ENCODE measurements at regions not wholly inside any gene's neighbourhood (a gene's known extent, or its start where the extent isn't known, plus 50 kb on each side); places are given as distances from the start of the nearest gene placed in this dataset.

DNA sequence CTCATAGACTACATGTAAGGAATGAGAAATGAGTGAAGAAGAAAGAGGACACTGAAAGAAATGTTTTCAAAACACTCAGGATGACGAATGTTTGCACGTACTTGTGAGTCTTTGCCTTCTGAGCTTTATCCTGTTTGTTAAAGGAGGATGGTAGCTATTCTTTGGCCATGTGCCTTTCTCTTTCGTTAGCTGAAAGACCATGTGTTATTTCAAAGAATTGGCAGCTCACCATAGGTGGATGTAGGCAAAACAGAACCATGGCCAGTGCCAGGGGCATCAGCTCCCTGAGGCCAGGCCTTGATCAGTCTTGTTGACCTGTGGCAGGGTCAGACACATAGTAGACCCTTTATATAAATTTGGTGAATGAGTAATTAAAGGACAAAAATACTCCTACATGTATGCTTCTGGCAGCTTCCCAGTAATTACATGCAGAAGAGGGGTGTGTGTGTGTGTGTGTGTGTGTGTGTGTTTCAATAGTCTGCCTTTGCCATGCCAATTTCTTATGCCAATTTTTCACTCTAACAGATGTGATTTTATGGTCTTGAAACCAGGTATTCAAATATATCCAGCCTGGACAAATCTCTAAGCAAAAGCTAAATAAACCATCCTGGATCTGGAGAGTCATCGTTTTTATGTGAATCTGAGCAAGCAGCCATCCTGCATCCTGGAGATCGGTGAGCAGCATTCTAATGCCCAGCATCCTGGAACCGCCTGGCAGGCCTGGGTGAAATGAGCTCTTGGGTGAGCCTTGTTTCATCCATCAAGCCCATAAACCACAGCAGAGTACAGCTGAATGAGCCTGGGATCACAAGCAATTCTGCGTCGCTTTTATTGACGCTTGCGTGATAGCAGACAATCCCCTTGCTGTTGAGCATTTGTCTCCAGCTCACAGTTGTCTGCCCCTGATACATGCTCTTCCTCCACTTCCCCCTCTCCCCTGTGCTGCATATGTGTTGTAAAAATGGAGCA is 475.4 kb downstream of the MED10 start:
- no peak for ATAC-seq
- H3K36me3 Mint-ChIP-seq, result no peaks in the 10 kb centered on the region

More for the DNA sequence above, 475.4 kb downstream of the MED10 start:
- ChIA-PET CTCF (interaction anchor here (1.7 kb wide), 1 partner anchor 16 kb away, joined by 8 read pairs; no protein-coding TSS in a partner anchor), POLR2A (interaction anchor here (0.5 kb wide), 1 partner anchor 269 kb away, joined by 3 read pairs; no protein-coding TSS in a partner anchor)
- no peak overlapping the region for H3K27ac Mint-ChIP-seq
- H3K27me3 Mint-ChIP-seq (ENCODE audit: low read depth), result peaks cover 5% of the 10 kb centered on the region; the same call in 1 of the 2 replicates
- H3K9me3 Mint-ChIP-seq, result peaks cover 12% of the 10 kb centered on the region
- H3K4me3 Mint-ChIP-seq, result no peak overlapping the region
- peaks cover 37% of the 10 kb centered on the region for H3K4me1 Mint-ChIP-seq
- DNase-seq (ENCODE audit: low spot score), result no peak
- TF ChIP-seq TCF7 (CRISPR knock-in tag; IDR thresholded peaks at IDR 0.05; ENCODE audit: low read depth), result no peak
- no peak for TF ChIP-seq IRF2 (CRISPR knock-in tag; IDR thresholded peaks at IDR 0.05; ENCODE audit: borderline replicate concordance, low read depth)
- TF ChIP-seq RORB (CRISPR knock-in tag; IDR thresholded peaks at IDR 0.05), result no peak
- TF ChIP-seq JUN (CRISPR knock-in tag; IDR thresholded peaks at IDR 0.05), result no peak
- TF ChIP-seq ATF1 (CRISPR knock-in tag; IDR thresholded peaks at IDR 0.05), result no peak
- TF ChIP-seq, protein P1, sequence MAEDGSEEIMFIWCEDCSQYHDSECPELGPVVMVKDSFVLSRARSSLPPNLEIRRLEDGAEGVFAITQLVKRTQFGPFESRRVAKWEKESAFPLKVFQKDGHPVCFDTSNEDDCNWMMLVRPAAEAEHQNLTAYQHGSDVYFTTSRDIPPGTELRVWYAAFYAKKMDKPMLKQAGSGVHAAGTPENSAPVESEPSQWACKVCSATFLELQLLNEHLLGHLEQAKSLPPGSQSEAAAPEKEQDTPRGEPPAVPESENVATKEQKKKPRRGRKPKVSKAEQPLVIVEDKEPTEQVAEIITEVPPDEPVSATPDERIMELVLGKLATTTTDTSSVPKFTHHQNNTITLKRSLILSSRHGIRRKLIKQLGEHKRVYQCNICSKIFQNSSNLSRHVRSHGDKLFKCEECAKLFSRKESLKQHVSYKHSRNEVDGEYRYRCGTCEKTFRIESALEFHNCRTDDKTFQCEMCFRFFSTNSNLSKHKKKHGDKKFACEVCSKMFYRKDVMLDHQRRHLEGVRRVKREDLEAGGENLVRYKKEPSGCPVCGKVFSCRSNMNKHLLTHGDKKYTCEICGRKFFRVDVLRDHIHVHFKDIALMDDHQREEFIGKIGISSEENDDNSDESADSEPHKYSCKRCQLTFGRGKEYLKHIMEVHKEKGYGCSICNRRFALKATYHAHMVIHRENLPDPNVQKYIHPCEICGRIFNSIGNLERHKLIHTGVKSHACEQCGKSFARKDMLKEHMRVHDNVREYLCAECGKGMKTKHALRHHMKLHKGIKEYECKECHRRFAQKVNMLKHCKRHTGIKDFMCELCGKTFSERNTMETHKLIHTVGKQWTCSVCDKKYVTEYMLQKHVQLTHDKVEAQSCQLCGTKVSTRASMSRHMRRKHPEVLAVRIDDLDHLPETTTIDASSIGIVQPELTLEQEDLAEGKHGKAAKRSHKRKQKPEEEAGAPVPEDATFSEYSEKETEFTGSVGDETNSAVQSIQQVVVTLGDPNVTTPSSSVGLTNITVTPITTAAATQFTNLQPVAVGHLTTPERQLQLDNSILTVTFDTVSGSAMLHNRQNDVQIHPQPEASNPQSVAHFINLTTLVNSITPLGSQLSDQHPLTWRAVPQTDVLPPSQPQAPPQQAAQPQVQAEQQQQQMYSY (CRISPR knock-in tag; IDR thresholded peaks at IDR 0.05), result no peak
- TF ChIP-seq, protein P2, sequence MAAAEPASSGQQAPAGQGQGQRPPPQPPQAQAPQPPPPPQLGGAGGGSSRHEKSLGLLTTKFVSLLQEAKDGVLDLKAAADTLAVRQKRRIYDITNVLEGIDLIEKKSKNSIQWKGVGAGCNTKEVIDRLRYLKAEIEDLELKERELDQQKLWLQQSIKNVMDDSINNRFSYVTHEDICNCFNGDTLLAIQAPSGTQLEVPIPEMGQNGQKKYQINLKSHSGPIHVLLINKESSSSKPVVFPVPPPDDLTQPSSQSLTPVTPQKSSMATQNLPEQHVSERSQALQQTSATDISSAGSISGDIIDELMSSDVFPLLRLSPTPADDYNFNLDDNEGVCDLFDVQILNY (CRISPR knock-in tag; IDR thresholded peaks at IDR 0.05), result no peak
- TF ChIP-seq, protein P3, sequence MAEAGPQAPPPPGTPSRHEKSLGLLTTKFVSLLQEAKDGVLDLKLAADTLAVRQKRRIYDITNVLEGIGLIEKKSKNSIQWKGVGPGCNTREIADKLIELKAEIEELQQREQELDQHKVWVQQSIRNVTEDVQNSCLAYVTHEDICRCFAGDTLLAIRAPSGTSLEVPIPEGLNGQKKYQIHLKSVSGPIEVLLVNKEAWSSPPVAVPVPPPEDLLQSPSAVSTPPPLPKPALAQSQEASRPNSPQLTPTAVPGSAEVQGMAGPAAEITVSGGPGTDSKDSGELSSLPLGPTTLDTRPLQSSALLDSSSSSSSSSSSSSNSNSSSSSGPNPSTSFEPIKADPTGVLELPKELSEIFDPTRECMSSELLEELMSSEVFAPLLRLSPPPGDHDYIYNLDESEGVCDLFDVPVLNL (CRISPR knock-in tag; IDR thresholded peaks at IDR 0.05; ENCODE audit: borderline replicate concordance, low read depth), result no peak
- TF ChIP-seq ZNF263 (CRISPR knock-in tag; IDR thresholded peaks at IDR 0.05; ENCODE audit: low read depth), result no peak
- TF ChIP-seq ELF4 (CRISPR knock-in tag; IDR thresholded peaks at IDR 0.05; ENCODE audit: low read depth), result no peak
- TF ChIP-seq, protein P4, sequence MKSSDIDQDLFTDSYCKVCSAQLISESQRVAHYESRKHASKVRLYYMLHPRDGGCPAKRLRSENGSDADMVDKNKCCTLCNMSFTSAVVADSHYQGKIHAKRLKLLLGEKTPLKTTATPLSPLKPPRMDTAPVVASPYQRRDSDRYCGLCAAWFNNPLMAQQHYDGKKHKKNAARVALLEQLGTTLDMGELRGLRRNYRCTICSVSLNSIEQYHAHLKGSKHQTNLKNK (CRISPR knock-in tag; IDR thresholded peaks at IDR 0.05), result no peak
- TF ChIP-seq, protein P5, sequence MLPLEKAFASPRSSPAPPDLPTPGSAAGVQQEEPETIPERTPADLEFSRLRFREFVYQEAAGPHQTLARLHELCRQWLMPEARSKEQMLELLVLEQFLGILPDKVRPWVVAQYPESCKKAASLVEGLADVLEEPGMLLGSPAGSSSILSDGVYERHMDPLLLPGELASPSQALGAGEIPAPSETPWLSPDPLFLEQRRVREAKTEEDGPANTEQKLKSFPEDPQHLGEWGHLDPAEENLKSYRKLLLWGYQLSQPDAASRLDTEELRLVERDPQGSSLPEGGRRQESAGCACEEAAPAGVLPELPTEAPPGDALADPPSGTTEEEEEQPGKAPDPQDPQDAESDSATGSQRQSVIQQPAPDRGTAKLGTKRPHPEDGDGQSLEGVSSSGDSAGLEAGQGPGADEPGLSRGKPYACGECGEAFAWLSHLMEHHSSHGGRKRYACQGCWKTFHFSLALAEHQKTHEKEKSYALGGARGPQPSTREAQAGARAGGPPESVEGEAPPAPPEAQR (CRISPR knock-in tag; IDR thresholded peaks at IDR 0.05), result no peak
- no peak for TF ChIP-seq NFE2L1 (CRISPR knock-in tag; IDR thresholded peaks at IDR 0.05)
- TF ChIP-seq MXD4 (CRISPR knock-in tag; IDR thresholded peaks at IDR 0.05; ENCODE audit: borderline replicate concordance), result no peak
- TF ChIP-seq ZNF396 (CRISPR knock-in tag; IDR thresholded peaks at IDR 0.05; ENCODE audit: borderline replicate concordance), result no peak
- TF ChIP-seq, protein P6, sequence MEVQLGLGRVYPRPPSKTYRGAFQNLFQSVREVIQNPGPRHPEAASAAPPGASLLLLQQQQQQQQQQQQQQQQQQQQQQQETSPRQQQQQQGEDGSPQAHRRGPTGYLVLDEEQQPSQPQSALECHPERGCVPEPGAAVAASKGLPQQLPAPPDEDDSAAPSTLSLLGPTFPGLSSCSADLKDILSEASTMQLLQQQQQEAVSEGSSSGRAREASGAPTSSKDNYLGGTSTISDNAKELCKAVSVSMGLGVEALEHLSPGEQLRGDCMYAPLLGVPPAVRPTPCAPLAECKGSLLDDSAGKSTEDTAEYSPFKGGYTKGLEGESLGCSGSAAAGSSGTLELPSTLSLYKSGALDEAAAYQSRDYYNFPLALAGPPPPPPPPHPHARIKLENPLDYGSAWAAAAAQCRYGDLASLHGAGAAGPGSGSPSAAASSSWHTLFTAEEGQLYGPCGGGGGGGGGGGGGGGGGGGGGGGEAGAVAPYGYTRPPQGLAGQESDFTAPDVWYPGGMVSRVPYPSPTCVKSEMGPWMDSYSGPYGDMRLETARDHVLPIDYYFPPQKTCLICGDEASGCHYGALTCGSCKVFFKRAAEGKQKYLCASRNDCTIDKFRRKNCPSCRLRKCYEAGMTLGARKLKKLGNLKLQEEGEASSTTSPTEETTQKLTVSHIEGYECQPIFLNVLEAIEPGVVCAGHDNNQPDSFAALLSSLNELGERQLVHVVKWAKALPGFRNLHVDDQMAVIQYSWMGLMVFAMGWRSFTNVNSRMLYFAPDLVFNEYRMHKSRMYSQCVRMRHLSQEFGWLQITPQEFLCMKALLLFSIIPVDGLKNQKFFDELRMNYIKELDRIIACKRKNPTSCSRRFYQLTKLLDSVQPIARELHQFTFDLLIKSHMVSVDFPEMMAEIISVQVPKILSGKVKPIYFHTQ (CRISPR knock-in tag; IDR thresholded peaks at IDR 0.05), result no peak
- no peak for TF ChIP-seq TEAD1 (CRISPR knock-in tag; IDR thresholded peaks at IDR 0.05)
- TF ChIP-seq MYBL2 (CRISPR knock-in tag; IDR thresholded peaks at IDR 0.05), result no peak
